Neural progenitor cell (in vitro differentiated cells): ENCODE measurements at regions not wholly inside any gene's neighbourhood (a gene's known extent, or its start where the extent isn't known, plus 50 kb on each side); places are given as distances from the start of the nearest gene placed in this dataset.

Experiments used
- DNase-seq: peaks from one replicate; pipeline ENCODE4 v3.0.0-alpha.2; 2016; ENCODE audit warnings: low spot score
- H2AFZ ChIP-seq: fragments of 200-600 bp; sonication (generic); replicated peaks from 2 replicates; pipeline ENCODE4 v1.6.1; 2016; ENCODE audit warnings: antibody characterized with exemption
- H3F3A ChIP-seq: fragments of 200-600 bp; sonication (generic); 2 replicates; pipeline ENCODE4 v1.6.1; 2016; ENCODE audit warnings: antibody characterized with exemption, low read depth
- H3K27ac ChIP-seq: fragments of 200-600 bp; sonication (generic); 2 replicates; pipeline ENCODE4 v1.5.1; 2016; ENCODE audit warnings: mild to moderate bottlenecking
- H3K27me3 ChIP-seq: fragments of 200-600 bp; sonication (generic); 2 replicates; pipeline ENCODE4 v1.6.1; 2016; ENCODE audit warnings: mild to moderate bottlenecking, moderate library complexity
- H3K36me3 ChIP-seq: fragments of 200-600 bp; sonication (generic); 2 replicates; pipeline ENCODE4 v1.5.1; 2016
- H3K4me1 ChIP-seq: fragments of 200-600 bp; sonication (generic); 2 replicates; pipeline ENCODE4 v1.6.1; 2016; ENCODE audit warnings: mixed run types
- H3K4me2 ChIP-seq: fragments of 200-600 bp; sonication (generic); 2 replicates; pipeline ENCODE4 v1.6.1; 2016
- H3K4me3 ChIP-seq: fragments of 200-600 bp; sonication (generic); 2 replicates; pipeline ENCODE4 v1.5.1; 2016
- H3K79me2 ChIP-seq: fragments of 200-600 bp; sonication (generic); 2 replicates; pipeline ENCODE4 v1.6.1; 2016; ENCODE audit warnings: low read depth
- H3K9ac ChIP-seq: fragments of 200-600 bp; sonication (generic); 2 replicates; pipeline ENCODE4 v1.6.1; 2016
- H3K9me3 ChIP-seq: fragments of 200-600 bp; sonication (generic); 2 replicates; pipeline ENCODE4 v1.5.1; 2016; ENCODE audit warnings: low read depth
- H4K20me1 ChIP-seq: fragments of 200-600 bp; sonication (generic); 2 replicates; pipeline ENCODE4 v1.6.1; 2016; ENCODE audit warnings: low read depth
- H3K27ac Mint-ChIP-seq: 3 replicates; pipeline ENCODE4 v1.8.0; 2021; ENCODE audit warnings: mixed read lengths
- H3K27me3 Mint-ChIP-seq: 2 replicates; pipeline ENCODE4 v1.8.0; 2022; ENCODE audit warnings: low read depth, mild to moderate bottlenecking, inconsistent platforms, moderate library complexity, mixed read lengths; ENCODE audit not compliant: insufficient read depth
- H3K36me3 Mint-ChIP-seq: 3 replicates; pipeline ENCODE4 v1.8.0; 2021; ENCODE audit warnings: mixed read lengths
- H3K4me1 Mint-ChIP-seq: 3 replicates; pipeline ENCODE4 v1.8.0; 2021; ENCODE audit warnings: mixed read lengths
- H3K4me3 Mint-ChIP-seq: 3 replicates; pipeline ENCODE4 v1.8.0; 2021; ENCODE audit warnings: mild to moderate bottlenecking, moderate library complexity, mixed read lengths
- H3K9me3 Mint-ChIP-seq: 3 replicates; pipeline ENCODE4 v1.8.0; 2020; ENCODE audit warnings: mixed read lengths
- EZH2 ChIP-seq: fragments of 200-600 bp; sonication (generic); IDR thresholded peaks from 2 replicates; pipeline ENCODE4 v1.6.1; 2017; ENCODE audit warnings: antibody characterized with exemption, mild to moderate bottlenecking, moderate library complexity
- EZH2phosphoT487 ChIP-seq: fragments of 200-600 bp; sonication (generic); IDR thresholded peaks from 2 replicates; pipeline ENCODE4 v1.6.1; 2017; ENCODE audit warnings: antibody characterized with exemption
- TF ChIP-seq, protein P1 (sequence below): fragments of 200-600 bp; sonication (generic); IDR thresholded peaks from 2 replicates; pipeline ENCODE4 v1.5.1; 2017; ENCODE audit warnings: antibody characterized with exemption, mild to moderate bottlenecking

DNA sequence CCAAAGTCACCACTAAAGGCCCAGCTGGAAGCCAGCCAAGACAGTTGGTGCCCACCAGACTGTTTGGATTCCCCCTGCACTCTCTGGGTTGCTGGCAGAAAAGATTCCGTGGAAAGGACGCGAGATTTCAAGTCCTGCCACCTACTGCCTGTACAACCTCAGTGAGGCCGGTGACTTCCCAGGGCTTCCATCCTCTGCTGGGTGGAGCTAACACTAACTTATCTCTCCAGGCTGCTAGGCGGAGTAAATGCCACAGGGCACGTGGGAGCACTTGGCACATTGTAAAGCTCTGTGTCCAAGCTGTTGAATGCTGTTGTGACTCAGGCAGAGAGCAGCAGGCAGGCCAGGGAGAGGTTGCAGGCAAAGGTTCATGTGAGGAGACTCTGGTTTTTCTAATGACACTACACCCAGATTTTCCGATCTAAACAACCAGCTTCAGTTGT is 50.9 kb upstream of the CDON start:
- H3K4me3 ChIP-seq: no peak overlapping the region
- Mint-ChIP-seq H3K4me3 (no peak overlapping the region), H3K36me3 (no peaks in the 10 kb centered on the region), H3K4me1 (peaks cover 62% of the 10 kb centered on the region), H3K9me3 (no peaks in the 10 kb centered on the region), H3K27me3 (peaks cover 9% of the 10 kb centered on the region), H3K27ac (peak overlapping the region; percentile 76)
- H3K4me1 ChIP-seq: peaks cover 13% of the 10 kb centered on the region
- H4K20me1 ChIP-seq: no peaks in the 10 kb centered on the region
- H2AFZ ChIP-seq: no peak overlapping the region
- peak; percentile 28 for DNase-seq
- no peaks in the 10 kb centered on the region for H3K36me3 ChIP-seq
- no peaks in the 10 kb centered on the region for H3F3A ChIP-seq
- no peak overlapping the region for H3K9ac ChIP-seq
- H3K4me2 ChIP-seq: no peak overlapping the region
- H3K9me3 ChIP-seq: no peaks in the 10 kb centered on the region
- H3K27ac ChIP-seq: no peak overlapping the region
- no peaks in the 10 kb centered on the region for H3K27me3 ChIP-seq
- H3K79me2 ChIP-seq: no peaks in the 10 kb centered on the region
- TF ChIP-seq EZH2phosphoT487 (no peak), EZH2 (no peak)
- TF ChIP-seq, protein P1, sequence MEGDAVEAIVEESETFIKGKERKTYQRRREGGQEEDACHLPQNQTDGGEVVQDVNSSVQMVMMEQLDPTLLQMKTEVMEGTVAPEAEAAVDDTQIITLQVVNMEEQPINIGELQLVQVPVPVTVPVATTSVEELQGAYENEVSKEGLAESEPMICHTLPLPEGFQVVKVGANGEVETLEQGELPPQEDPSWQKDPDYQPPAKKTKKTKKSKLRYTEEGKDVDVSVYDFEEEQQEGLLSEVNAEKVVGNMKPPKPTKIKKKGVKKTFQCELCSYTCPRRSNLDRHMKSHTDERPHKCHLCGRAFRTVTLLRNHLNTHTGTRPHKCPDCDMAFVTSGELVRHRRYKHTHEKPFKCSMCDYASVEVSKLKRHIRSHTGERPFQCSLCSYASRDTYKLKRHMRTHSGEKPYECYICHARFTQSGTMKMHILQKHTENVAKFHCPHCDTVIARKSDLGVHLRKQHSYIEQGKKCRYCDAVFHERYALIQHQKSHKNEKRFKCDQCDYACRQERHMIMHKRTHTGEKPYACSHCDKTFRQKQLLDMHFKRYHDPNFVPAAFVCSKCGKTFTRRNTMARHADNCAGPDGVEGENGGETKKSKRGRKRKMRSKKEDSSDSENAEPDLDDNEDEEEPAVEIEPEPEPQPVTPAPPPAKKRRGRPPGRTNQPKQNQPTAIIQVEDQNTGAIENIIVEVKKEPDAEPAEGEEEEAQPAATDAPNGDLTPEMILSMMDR: no peak

DNA sequence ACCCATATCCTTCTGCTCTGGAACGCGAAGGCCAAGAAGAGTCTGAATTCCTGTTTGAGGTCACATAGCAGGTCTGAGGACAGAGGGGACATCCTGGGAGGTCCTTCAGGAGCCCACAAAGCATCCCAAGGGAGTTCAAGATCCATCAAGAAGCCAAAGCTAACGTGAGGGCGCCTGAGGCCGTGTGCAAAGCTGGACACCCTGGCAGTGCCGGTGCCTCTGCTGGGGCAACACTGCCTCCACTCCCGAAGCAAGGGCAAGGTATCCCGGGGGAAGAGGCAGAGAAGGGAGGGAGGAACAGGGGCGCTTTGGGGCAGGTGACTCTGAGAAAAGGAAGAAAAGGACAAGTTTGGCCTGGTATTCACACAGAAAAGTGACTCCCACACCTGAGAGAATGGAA is 50.3 kb upstream of the CDON start:
- Mint-ChIP-seq H3K36me3 (no peaks in the 10 kb centered on the region), H3K27ac (peak overlapping the region; percentile 95), H3K9me3 (no peaks in the 10 kb centered on the region), H3K27me3 (peaks cover 10% of the 10 kb centered on the region), H3K4me1 (peaks cover 62% of the 10 kb centered on the region), H3K4me3 (no peak overlapping the region)
- H3K27me3 ChIP-seq: no peaks in the 10 kb centered on the region
- no peak overlapping the region for H3K9ac ChIP-seq
- H3K36me3 ChIP-seq: no peaks in the 10 kb centered on the region
- H3F3A ChIP-seq: no peaks in the 10 kb centered on the region
- H3K79me2 ChIP-seq: no peaks in the 10 kb centered on the region
- no peaks in the 10 kb centered on the region for H4K20me1 ChIP-seq
- TF ChIP-seq EZH2: no peak
- TF ChIP-seq EZH2phosphoT487: no peak
- TF ChIP-seq, protein P1: no peak
- no peak overlapping the region for H3K4me3 ChIP-seq
- no peak for DNase-seq
- no peak overlapping the region for H2AFZ ChIP-seq
- no peaks in the 10 kb centered on the region for H3K9me3 ChIP-seq
- H3K4me1 ChIP-seq: peaks cover 13% of the 10 kb centered on the region
- no peak overlapping the region for H3K4me2 ChIP-seq
- no peak overlapping the region for H3K27ac ChIP-seq

DNA sequence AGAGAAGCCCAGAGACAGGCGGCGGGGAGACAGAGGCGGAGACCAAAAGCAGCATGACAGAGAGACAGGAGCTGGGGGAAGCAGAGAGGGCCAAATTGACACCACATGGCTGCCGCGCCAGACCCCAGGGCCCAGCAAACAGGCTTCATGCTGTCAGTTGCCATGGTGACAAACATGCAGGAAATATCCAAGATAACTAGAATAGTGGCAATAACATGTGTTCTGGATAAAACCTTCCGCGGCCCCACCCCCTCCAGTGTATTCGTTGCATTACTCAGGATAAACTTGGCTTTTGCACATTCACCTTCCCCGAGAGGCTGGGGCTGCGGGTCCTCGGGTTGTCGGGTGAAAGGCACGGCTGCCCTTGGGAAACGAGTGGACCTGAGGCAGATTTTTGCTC is 49.9 kb upstream of the CDON start:
- Histone ChIP-seq H3K9ac (no peak overlapping the region), H3K79me2 (no peaks in the 10 kb centered on the region), H3K4me2 (no peak overlapping the region), H3K27ac (no peak overlapping the region), H3K9me3 (no peaks in the 10 kb centered on the region), H3K27me3 (no peaks in the 10 kb centered on the region), H3K4me1 (peaks cover 13% of the 10 kb centered on the region), H4K20me1 (no peaks in the 10 kb centered on the region), H3F3A (no peaks in the 10 kb centered on the region), H3K36me3 (no peaks in the 10 kb centered on the region), H2AFZ (no peak overlapping the region), H3K4me3 (no peak overlapping the region)
- Mint-ChIP-seq H3K4me1 (peaks cover 62% of the 10 kb centered on the region), H3K27me3 (peaks cover 12% of the 10 kb centered on the region), H3K27ac (peak overlapping the region; percentile 95), H3K36me3 (no peaks in the 10 kb centered on the region), H3K4me3 (peak overlapping the region; percentile 42), H3K9me3 (no peaks in the 10 kb centered on the region)
- TF ChIP-seq EZH2 (no peak), EZH2phosphoT487 (no peak)
- TF ChIP-seq, protein P1: no peak
- DNase-seq: no peak
